Left lung (tissue), 4 donors: ENCODE measurements at regions not wholly inside any gene's neighbourhood (a gene's known extent, or its start where the extent isn't known, plus 50 kb on each side); places are given as distances from the start of the nearest gene placed in this dataset.

Experiments used
- ATAC-seq: fragments of 200-7000 bp; cut with Tn5 transposase; one replicate; pipeline ENCODE4 v1.9.1; 2020; ENCODE audit warnings: moderate library complexity
- DNase-seq, 4 donors: peaks; one replicate each; pipeline ENCODE4 v3.0.0-alpha.2; 2013 to 2020
- H3K27ac ChIP-seq, 2 donors: fragments of 200-600 bp; sonication (generic) in 1 of 2; one replicate each; pipeline versions ENCODE4 v1.5.0 to v1.8.0; 2020 to 2021
- H3K27me3 ChIP-seq, 2 donors: fragments of 200-600 bp; sonication (generic) in 1 of 2; one replicate each; pipeline versions ENCODE4 v1.5.0 to v1.8.0; 2020 to 2021
- H3K36me3 ChIP-seq, 2 donors: fragments of 200-600 bp; sonication (generic) in 1 of 2; one replicate each; pipeline versions ENCODE4 v1.5.0 to v1.8.0; 2020 to 2021
- H3K4me1 ChIP-seq, 2 donors: fragments of 200-600 bp; one replicate each; pipeline ENCODE4 v1.8.0; 2021
- H3K4me3 ChIP-seq, 2 donors: fragments of 200-600 bp; sonication (generic) in 1 of 2; one replicate each; pipeline versions ENCODE4 v1.5.0 to v1.8.0; 2020 to 2021; ENCODE audit warnings: mild to moderate bottlenecking in 1 of 2
- H3K9me3 ChIP-seq, 2 donors: fragments of 200-600 bp; sonication (generic) in 1 of 2; one replicate each; pipeline versions ENCODE4 v1.5.0 to v1.8.0; 2020 to 2021
- CTCF ChIP-seq, 2 donors: fragments of 200-600 bp; sonication (generic) in 1 of 2; IDR thresholded peaks; one replicate each; pipeline versions ENCODE4 v1.5.0 to v1.8.0; 2021; ENCODE audit warnings: antibody characterized with exemption in 2 of 2
- intact Hi-C, 2 donors: fragments of 100-400 bp; cut with DNase I; formaldehyde crosslinking; loops; one replicate each; pipeline versions ENCODE4 v1.11.2 to v1.14.2; 2022
- donor health status: DM: no; HTN: yes; CAD: no.
- donor health status: DM: no; HTN: no; CAD: no.

GRCh38 chr22:46026899-46027210 lies 49.9 kb upstream of the WNT7B start:
- Histone ChIP-seq H3K4me3 (peak overlapping the region in 1 of 2 donors; percentile 38), H3K4me1 (peaks cover 0 to 17% of the 10 kb centered on the region in 2 donors), H3K36me3 (no peaks in the 10 kb centered on the region), H3K27ac (peak overlapping the region in 1 of 2 donors; percentile 53), H3K27me3 (peaks cover 0 to 20% of the 10 kb centered on the region in 2 donors), H3K9me3 (no peaks in the 10 kb centered on the region)
- intact Hi-C loops, result no loop called here
- DNase-seq (peak in 1 of 4 donors; percentile 28), ATAC-seq (peak; percentile 6)
- TF ChIP-seq CTCF (IDR thresholded peaks at IDR 0.05), result no peak

GRCh38 chr22:46027211-46028105 lies 50.5 kb upstream of the WNT7B start:
- DNase-seq, result peak in 3 of 4 donors; percentile 59 to 88 (median 59)
- intact Hi-C loops, result no loop called here
- H3K4me3 ChIP-seq, result peak overlapping the region; percentile 27 to 38
- H3K9me3 ChIP-seq, result no peaks in the 10 kb centered on the region
- peaks cover 0 to 17% of the 10 kb centered on the region in 2 donors for H3K4me1 ChIP-seq
- peak overlapping the region in 1 of 2 donors; percentile 53 for H3K27ac ChIP-seq
- peak; percentile 89 for ATAC-seq
- TF ChIP-seq CTCF (IDR thresholded peaks at IDR 0.05), result no peak
- peaks cover 0 to 20% of the 10 kb centered on the region in 2 donors for H3K27me3 ChIP-seq
- H3K36me3 ChIP-seq, result no peaks in the 10 kb centered on the region

GRCh38 chr22:46028106-46028991 lies 51.4 kb upstream of the WNT7B start:
- Histone ChIP-seq H3K4me3 (no peak overlapping the region), H3K36me3 (no peaks in the 10 kb centered on the region), H3K27me3 (peaks cover 0 to 20% of the 10 kb centered on the region in 2 donors), H3K9me3 (no peaks in the 10 kb centered on the region), H3K4me1 (peaks cover 0 to 17% of the 10 kb centered on the region in 2 donors), H3K27ac (peak overlapping the region in 1 of 2 donors; percentile 53)
- DNase-seq, result peak in 1 of 4 donors; percentile 24
- intact Hi-C loops, result no loop called here
- TF ChIP-seq CTCF (IDR thresholded peaks at IDR 0.05), result no peak
- ATAC-seq, result no peak

- no peaks in the 10 kb centered on the region for H3K9me3 ChIP-seq
- no peak overlapping the region for H3K27ac ChIP-seq
- H3K4me1 ChIP-seq, result peaks cover 0 to 17% of the 10 kb centered on the region in 2 donors
- intact Hi-C loops, result no loop called here
- no peak overlapping the region for H3K4me3 ChIP-seq
- DNase-seq (no peak), ATAC-seq (no peak)
- TF ChIP-seq CTCF (IDR thresholded peaks at IDR 0.05), result no peak
- H3K27me3 ChIP-seq, result peaks cover 0 to 20% of the 10 kb centered on the region in 2 donors
- no peaks in the 10 kb centered on the region for H3K36me3 ChIP-seq
Observed at GRCh38 chr22:46029036-46029435, 52.1 kb upstream of the WNT7B start.
